HG03442 (cell line): ENCODE measurements at regions not wholly inside any gene's neighbourhood (a gene's known extent, or its start where the extent isn't known, plus 50 kb on each side); places are given as distances from the start of the nearest gene placed in this dataset.
"Not testable (repeated sequence)": the region's sequence is repeated elsewhere in the genome, so short reads cannot be mapped to it uniquely, and the experiment has no call there.

Source experiments
- ATAC-seq: cut with Tn5 transposase; IDR thresholded peaks from one replicate; pipeline ENCODE4 v1.9.1; 2021; ENCODE audit warnings: mild to moderate bottlenecking, moderate library complexity; ENCODE audit not compliant: unreplicated experiment

DNA sequence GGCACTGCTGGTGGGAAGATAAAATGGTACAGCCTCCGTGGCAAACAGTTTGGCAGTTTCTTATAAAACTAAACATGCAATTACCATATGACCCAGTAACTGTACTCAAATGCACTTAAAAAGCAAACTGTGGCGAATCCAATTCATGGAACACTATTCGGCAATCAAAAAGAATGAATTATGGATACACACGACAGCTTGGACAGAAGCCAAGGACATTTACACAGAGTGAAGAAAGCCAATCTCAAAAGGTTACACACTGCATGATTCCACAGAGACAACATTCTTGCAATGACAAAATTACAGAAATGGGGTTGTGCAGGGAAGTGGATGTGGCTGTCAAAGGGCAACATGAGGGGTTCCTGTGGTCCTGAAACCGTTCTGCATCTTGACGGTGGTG is 122.1 kb upstream of the IQSEC1 start:
- ATAC-seq, result no peak

DNA sequence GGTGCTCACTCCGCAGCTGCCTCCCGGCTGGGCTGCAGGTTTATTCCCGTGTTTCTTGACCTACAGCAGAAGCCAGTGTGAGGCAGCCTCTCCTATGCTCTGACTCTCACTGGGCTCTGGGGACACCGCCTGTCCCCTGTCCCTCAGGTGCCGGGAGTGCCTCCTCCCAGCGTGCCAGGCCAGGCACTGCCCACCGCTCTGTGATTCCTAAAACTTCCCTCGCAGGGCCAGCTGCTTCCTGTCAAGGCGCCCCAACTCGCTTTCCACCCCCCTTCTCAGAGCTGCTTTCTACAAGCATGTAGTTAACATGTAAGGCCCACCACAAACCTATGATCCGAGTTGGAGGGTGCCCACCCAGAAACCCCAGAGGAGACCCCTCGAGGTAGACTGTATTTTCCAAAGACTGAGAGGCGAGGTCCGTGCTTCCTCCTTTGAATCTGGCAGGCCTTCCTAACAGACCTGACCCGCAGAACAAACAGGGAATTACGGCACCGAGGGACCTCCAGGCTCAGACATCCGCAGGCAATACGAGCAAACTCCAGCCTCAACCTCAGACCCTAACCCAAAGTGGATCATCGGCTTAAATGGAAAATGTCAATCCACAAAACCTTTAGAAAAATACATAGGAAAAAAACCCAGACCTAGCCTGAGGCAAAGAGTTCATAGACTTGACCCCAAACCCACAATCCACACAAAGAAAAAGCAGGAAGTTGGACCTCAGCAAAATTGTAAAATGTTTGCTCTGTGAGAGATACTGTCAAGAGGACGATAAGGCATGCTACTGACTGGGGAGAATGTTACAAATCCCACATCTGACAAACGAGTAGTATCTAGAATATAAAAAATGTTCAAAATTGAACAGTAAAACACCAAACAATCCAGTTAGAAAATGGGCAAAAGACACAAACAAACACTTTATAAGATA is 121.3 kb upstream of the IQSEC1 start:
- ATAC-seq, result no peak

- ATAC-seq, result no peak
These were observed 120.4 kb upstream of the IQSEC1 start for GRCh38 chr3:13193320-13194284.

GRCh38 chr3:13192471-13193213 is 119.4 kb upstream of the IQSEC1 start:
- ATAC-seq, result no peak

- no peak for ATAC-seq
These were observed 117.8 kb upstream of the IQSEC1 start for GRCh38 chr3:13191016-13191415.

GRCh38 chr3:13190378-13190765 is 117.1 kb upstream of the IQSEC1 start:
- ATAC-seq, result no peak

DNA sequence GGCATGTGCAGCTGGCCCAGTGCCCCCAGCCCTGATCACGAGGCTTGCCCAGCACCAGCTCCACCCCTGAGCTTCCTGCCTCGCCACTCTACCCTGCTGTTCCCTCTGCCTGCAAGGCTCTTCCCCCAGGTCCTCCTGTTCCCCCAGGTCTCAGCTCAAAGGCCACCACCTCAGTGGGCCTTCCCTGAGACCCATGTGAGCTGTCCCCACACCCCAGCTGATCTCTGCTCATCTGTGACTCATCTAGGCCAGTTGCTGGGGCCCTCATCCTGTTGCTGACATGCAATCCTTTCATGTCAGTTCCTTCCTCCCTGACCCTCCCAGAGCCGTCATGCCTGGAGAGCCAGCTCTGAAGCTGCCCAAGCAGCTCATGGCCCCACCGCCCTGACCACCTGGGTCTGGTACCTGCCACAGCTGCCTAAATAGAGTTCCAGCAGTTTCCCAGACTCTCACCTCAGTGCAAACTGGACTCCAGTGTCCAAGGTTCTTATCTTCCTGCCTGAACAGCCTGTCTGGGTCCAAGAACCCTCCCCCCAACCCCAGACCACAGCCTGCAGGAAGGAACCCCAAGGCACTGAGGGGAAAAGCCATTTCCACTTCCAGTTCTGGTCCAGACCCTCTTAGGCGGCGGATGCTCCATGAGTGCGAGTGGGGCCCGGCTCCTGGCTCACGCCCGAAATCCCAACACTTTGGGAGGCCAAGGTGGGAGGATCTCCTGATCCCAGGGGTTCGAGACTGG is 116.6 kb upstream of the IQSEC1 start:
- no peak for ATAC-seq

DNA sequence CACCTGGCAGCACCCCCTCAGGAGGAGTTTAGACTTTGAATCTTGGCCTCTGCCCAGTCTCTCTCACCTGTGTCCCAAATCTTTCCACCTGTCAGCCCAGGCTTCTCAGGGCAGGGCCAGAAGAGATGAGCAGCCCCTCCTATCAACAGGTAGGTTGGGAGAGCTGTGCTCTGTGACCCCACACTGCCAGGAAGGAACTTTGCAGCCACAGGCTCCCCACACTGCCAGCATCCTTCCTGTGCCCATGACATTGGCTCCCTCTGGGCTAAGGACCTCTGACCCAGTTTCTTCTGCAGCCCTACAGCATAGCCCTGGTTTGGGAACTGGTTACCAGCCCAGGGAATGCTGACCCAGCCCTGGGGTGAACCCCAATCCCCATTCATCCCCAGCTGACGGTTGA is 115.7 kb upstream of the IQSEC1 start:
- no peak for ATAC-seq

- no peak for ATAC-seq
These were observed 115.1 kb upstream of the IQSEC1 start for GRCh38 chr3:13188181-13188779.

DNA sequence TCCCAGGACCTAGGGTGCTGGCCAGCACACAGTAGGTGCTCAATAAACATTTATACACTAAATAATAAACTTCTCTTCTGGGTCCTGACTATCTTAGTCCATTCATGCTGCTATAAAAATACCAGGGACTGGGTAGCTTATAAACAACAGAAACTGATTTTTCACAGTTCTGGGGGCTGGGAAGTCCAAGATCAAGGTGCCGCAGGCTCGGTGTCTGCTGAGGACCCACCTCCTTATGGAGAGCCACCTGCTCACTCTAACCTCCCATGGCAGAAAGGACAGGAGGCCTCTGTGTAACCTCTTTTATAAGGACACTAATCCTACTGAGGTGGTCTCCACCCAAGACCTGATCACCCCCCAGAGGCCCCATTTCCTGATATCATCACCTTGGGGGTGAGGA is 114.4 kb upstream of the IQSEC1 start:
- no peak for ATAC-seq

- no peak for ATAC-seq
These were observed 113.2 kb upstream of the IQSEC1 start for GRCh38 chr3:13186435-13186815.

DNA sequence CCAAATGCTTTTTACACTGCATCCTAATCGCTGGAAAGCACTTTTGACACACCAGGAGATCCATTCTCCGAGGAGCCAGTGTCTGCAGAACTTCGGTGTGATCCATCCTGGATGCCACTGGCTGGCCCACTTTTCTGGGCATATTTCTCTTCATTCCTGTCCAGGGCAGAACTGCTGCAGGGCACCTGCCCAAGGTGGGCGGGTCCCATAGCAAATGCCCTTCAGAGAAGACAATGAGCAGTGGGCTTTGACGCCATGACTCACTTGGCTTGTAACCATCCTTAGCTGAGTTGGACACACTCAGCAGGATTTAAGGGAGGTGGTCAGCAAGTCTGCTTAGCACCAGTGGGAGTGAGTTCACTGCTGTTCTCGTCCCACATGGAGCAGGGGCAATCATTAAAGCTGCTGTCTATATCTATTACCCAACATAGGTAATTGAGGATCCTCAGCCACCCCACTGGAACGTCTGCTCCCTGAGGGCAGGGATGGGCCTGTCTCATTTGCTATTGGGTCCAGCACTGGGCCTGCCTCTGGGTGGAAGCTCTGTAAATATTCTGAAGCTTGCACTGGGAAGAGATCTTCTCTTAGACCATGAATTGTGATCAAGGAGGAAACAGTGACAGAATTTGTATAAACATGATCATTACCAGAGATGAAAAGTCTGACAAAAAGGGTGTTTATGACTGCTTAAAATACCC is 112.7 kb upstream of the IQSEC1 start:
- ATAC-seq, result no peak

GRCh38 chr3:13179582-13180210 is 106.5 kb upstream of the IQSEC1 start:
- ATAC-seq, result not testable (repeated sequence)

DNA sequence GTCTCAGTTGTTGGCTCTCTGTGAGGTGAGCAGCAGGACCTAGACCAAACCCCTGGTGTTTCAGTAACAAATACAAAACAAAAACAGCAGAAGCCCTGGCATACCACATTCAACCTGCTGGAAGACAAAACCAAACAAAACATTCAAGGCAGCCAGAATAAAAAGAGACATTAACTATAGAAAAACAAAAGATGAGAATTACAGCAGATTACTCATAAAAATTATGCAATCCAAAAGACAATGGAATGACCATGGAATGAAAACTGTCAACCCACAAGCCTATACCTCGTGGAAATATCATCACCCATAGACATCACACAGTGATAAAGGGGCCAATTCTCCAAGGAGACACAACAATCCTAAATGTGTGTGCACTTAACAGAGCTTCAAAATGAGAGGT is 106.0 kb upstream of the IQSEC1 start:
- no peak for ATAC-seq

GRCh38 chr3:13178107-13178506 is 104.9 kb upstream of the IQSEC1 start:
- ATAC-seq, result no peak

DNA sequence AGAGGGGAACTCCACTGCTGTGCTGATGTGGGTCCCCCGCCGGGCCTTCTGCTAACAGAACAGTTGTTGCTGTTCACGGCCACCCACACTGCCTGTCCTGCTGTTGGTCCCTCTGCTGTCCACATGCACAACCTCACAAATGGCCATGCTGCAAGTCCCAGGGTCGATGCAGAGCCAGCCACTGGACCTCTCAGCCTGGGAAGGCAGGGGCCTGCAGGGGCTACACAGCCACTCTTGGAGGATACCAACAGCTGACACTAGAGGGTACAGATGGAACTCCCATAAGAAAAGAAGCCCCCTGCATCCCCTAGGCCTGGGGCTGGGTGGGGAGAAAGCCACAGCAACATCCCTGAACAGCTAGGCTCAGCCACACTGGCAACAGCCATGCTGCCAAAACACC is 104.4 kb upstream of the IQSEC1 start:
- ATAC-seq, result no peak

GRCh38 chr3:13177236-13177635 is 104.0 kb upstream of the IQSEC1 start:
- no peak for ATAC-seq

GRCh38 chr3:13176445-13176844 is 103.2 kb upstream of the IQSEC1 start:
- ATAC-seq, result no peak

- ATAC-seq, result no peak
These were observed 101.5 kb upstream of the IQSEC1 start for GRCh38 chr3:13174803-13175135.
